ENCODE measurements at regions not wholly inside any gene's neighbourhood (a gene's known extent, or its start where the extent isn't known, plus 50 kb on each side); places are given as distances from the start of the nearest gene placed in this dataset.
A peak's percentile ranks its signal among the peaks of the same experiment; 100 is the strongest.
"Not testable (repeated sequence)": the region's sequence is repeated elsewhere in the genome, so short reads cannot be mapped to it uniquely, and the experiment has no call there.

DNA sequence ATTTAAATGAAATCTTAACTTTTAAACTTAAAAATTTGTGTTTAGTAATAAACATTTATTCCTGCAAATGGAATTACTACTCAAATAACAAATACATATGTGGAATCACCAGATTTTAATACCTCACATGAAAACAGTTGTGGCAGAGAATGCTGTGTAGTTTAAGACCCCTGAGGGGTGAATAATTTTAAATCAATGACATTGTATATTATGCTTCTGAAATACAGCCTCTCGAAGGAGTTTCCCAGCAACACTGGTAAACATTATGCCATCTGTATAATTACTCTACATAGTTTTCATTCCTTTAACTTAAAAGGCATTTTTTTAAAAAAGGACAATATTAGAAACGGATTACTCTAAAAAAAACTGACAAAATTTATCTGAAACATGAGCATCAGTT lies 2313.3 kb downstream of the ARAP2 start:
- 57 to 79% (median 67%) methylated on average over 2 of the region's 2 CpGs for WGBS, 5 donors
- intact Hi-C loops (cut with DNase I; ENCODE audit: low total_unique reads), result no loop called here
- Histone ChIP-seq H3K4me3 (no peak overlapping the region), H3K27ac (no peak overlapping the region), H3K36me3 (no peaks in the 10 kb centered on the region), H3K9me3 (no peaks in the 10 kb centered on the region), H3K4me1 (no peaks in the 10 kb centered on the region), H3K27me3 (no peaks in the 10 kb centered on the region)
- TF ChIP-seq EP300 (IDR thresholded peaks at IDR 0.05) (no peak), POLR2A (IDR thresholded peaks at IDR 0.05) (no peak), POLR2AphosphoS5 (IDR thresholded peaks at IDR 0.05) (no peak)
- TF ChIP-seq, protein P1, sequence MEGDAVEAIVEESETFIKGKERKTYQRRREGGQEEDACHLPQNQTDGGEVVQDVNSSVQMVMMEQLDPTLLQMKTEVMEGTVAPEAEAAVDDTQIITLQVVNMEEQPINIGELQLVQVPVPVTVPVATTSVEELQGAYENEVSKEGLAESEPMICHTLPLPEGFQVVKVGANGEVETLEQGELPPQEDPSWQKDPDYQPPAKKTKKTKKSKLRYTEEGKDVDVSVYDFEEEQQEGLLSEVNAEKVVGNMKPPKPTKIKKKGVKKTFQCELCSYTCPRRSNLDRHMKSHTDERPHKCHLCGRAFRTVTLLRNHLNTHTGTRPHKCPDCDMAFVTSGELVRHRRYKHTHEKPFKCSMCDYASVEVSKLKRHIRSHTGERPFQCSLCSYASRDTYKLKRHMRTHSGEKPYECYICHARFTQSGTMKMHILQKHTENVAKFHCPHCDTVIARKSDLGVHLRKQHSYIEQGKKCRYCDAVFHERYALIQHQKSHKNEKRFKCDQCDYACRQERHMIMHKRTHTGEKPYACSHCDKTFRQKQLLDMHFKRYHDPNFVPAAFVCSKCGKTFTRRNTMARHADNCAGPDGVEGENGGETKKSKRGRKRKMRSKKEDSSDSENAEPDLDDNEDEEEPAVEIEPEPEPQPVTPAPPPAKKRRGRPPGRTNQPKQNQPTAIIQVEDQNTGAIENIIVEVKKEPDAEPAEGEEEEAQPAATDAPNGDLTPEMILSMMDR (IDR thresholded peaks at IDR 0.05), result no peak
- DNase-seq, result no peak

DNA sequence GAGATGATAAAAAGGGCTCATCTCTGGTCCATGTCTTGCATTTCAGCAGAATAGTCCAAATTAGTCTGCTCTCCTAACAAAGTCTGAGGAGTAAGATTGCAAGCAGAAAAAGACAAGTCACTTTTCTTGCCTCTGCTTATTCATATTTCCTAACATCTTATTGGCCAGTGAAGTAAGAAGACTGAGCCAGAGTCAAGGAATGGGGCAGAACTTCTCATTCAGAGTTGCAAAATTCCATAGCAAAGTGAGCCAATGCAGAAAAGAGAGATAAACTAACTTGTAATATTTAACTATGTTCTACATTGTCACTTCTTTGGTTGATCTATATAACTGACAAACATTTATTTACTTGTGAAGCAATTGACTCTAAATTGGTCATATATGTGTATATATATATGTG lies 2304.0 kb downstream of the ARAP2 start:
- DNase-seq, result no peak
- intact Hi-C loops (cut with DNase I; ENCODE audit: low total_unique reads), result no loop called here
- H3K4me1 ChIP-seq, result no peaks in the 10 kb centered on the region
- H3K27me3 ChIP-seq, result no peaks in the 10 kb centered on the region
- H3K9me3 ChIP-seq, result no peaks in the 10 kb centered on the region
- no peak overlapping the region for H3K4me3 ChIP-seq
- no peak for TF ChIP-seq EP300 (IDR thresholded peaks at IDR 0.05)
- TF ChIP-seq POLR2AphosphoS5 (IDR thresholded peaks at IDR 0.05), result no peak
- TF ChIP-seq, protein P1 (IDR thresholded peaks at IDR 0.05), result no peak
- no peak for TF ChIP-seq POLR2A (IDR thresholded peaks at IDR 0.05)
- no peaks in the 10 kb centered on the region for H3K36me3 ChIP-seq
- H3K27ac ChIP-seq, result no peak overlapping the region

DNA sequence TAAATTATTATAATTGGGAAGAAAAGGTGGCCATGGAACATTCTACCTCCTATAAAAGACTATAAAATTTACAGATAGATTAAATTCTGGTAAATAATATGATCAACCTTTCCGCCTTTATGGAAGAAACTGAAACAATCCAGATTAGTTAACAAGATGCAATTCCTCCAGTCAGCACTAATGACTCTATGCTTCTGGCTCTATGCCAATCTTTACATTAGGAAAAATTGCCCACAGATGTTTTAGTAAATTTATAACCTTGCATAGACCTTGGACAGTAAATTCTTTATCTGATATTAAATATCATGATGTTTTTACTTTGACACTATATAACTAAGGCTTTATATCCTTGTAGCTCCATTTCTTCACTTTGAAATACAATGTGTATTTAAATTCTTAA lies 2302.5 kb downstream of the ARAP2 start:
- Histone ChIP-seq H3K36me3 (no peaks in the 10 kb centered on the region), H3K4me1 (no peaks in the 10 kb centered on the region), H3K9me3 (no peaks in the 10 kb centered on the region), H3K27ac (no peak overlapping the region), H3K27me3 (no peaks in the 10 kb centered on the region), H3K4me3 (no peak overlapping the region)
- TF ChIP-seq POLR2A (IDR thresholded peaks at IDR 0.05), result no peak
- no peak for TF ChIP-seq EP300 (IDR thresholded peaks at IDR 0.05)
- TF ChIP-seq POLR2AphosphoS5 (IDR thresholded peaks at IDR 0.05), result no peak
- 47 to 61% (median 56%) methylated on average over 1 of the region's 1 CpG for WGBS, 5 donors
- DNase-seq, result peak in 1 of 2 donors; percentile 17
- intact Hi-C loops (cut with DNase I; ENCODE audit: low total_unique reads), result no loop called here

DNA sequence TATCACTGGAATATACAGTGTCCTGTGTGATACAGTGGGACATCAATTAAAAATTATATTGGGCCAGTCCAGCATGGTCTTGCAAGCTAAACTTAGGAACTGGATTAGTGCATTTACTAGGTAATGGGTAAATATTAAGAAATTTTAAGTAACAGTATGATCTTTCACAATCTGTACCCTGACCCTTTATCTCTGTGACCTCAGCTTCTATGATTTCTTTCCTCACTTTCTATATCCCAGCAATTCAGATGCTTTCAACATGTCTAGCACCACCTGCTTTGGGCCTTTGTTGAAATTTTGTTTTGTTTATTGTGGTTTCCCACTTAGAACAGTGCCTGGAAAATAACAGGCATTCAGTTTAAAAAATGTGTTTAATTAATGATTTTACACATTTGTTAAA lies 2295.4 kb downstream of the ARAP2 start:
- Histone ChIP-seq H3K27ac (no peak overlapping the region), H3K4me3 (no peak overlapping the region), H3K27me3 (no peaks in the 10 kb centered on the region), H3K9me3 (no peaks in the 10 kb centered on the region), H3K36me3 (no peaks in the 10 kb centered on the region), H3K4me1 (no peaks in the 10 kb centered on the region)
- intact Hi-C loops (cut with DNase I; ENCODE audit: low total_unique reads), result no loop called here
- DNase-seq, result no peak
- TF ChIP-seq, protein P1 (IDR thresholded peaks at IDR 0.05), result no peak
- TF ChIP-seq EP300 (IDR thresholded peaks at IDR 0.05) (no peak), POLR2A (IDR thresholded peaks at IDR 0.05) (no peak), POLR2AphosphoS5 (IDR thresholded peaks at IDR 0.05) (no peak)

DNA sequence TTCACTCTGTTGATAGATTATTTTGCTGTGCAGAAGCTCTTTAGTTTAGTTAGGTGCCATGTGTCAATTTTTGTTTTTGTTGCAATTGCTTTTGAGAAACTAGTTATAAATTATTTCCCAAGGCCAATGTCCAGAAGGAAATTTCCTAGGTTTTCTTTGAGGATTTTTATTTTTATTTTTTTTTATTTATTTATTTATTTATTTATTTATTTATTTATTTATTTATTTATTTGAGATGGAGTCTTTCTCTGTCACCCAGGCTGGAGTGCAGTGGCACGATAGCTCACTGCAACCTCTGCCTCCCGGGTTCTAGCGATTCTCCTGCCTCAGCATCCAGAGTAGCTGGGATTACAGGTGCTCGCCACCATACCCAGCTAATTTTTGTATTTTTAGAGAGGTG lies 2290.5 kb downstream of the ARAP2 start:
- intact Hi-C loops (cut with DNase I; ENCODE audit: low total_unique reads); H3K4me3 ChIP-seq; H3K27ac ChIP-seq; H3K4me1 ChIP-seq; H3K27me3 ChIP-seq; DNase-seq; H3K36me3 ChIP-seq: not testable (repeated sequence)
- 93 to 96% (median 95%) methylated on average over 4 of the region's 4 CpGs for WGBS, 5 donors
- peaks cover 0 to 23% (median 12%) of the 10 kb centered on the region in 4 donors for H3K9me3 ChIP-seq

Data from stomach (tissue), 8 donors.